DMS53 (cell line): ENCODE measurements at regions not wholly inside any gene's neighbourhood (a gene's known extent, or its start where the extent isn't known, plus 50 kb on each side); places are given as distances from the start of the nearest gene placed in this dataset.
A peak's percentile ranks its signal among the peaks of the same experiment; 100 is the strongest.

ENCODE experiments used
- DNase-seq: peaks from one replicate; lab custom pipeline; 2025; lab: John Stamatoyannopoulos, UW

DNA sequence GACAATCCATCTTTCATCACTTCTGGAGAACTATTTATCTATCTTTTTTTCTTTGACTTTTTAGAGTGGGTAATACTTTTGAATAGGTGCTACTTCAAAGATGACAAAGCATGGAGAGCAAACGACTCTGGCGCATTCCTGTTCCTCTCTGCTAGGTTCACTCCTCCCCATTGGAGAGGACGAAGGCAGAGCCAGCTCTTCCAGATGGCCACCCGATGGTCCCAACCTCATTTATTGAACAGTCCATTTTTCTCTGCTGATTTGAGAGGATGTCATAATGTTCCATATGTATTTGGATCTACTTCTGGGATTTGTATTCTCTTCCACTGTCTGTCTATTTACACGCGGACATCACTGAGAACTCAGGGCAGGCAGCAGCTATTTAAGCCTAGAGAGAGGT is 284.3 kb upstream of the CXCR4 start:
- no peak for DNase-seq

DNA sequence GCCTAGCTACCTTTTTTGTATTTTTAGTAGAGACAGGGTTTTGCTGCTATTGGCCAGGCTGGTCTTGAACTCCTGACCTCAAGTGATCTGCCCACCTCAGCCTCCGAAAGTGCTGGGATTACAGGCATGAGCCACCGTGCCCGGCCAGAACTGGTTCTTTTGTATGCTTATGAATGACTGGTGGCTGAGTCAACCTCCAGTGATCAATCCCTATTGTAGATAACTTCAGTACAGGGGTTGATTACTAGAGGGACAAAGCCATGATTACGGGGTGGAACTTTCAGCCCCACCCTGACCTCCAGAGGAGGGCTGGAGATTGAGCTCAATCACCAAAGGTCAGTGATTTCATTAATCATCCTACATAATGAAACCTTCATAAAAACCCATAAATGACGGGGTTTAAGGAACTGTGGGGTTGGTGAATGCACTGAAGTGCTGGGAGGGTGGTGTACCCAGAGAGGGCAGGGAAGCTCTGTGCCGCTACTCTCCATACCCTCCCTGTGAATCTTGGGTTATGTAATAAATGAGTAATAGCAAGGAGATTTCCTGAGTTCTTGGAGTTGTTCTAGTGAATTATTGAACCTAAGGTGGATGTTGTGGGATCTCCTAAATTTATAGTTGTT is 281.8 kb upstream of the CXCR4 start:
- DNase-seq = no peak

DNA sequence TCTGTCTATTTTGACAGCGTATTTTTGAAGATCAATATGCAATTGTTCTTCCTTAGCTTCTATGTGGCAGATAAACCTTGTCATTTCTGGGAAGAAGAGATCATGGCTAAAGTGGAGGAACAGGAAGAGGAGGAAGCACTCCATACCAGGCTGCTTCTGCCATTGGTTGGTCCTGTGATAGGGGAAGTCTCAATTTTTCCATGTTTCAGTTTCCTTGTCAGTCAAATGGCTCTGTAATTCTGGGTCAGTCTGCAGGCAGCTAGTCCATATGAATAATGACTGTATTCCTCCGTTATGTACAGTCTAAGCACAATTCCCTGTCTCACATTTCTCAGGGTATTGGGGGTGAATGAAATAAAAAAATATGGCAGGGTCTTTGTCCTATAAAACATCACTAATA is 277.6 kb upstream of the CXCR4 start:
- no peak for DNase-seq

DNA sequence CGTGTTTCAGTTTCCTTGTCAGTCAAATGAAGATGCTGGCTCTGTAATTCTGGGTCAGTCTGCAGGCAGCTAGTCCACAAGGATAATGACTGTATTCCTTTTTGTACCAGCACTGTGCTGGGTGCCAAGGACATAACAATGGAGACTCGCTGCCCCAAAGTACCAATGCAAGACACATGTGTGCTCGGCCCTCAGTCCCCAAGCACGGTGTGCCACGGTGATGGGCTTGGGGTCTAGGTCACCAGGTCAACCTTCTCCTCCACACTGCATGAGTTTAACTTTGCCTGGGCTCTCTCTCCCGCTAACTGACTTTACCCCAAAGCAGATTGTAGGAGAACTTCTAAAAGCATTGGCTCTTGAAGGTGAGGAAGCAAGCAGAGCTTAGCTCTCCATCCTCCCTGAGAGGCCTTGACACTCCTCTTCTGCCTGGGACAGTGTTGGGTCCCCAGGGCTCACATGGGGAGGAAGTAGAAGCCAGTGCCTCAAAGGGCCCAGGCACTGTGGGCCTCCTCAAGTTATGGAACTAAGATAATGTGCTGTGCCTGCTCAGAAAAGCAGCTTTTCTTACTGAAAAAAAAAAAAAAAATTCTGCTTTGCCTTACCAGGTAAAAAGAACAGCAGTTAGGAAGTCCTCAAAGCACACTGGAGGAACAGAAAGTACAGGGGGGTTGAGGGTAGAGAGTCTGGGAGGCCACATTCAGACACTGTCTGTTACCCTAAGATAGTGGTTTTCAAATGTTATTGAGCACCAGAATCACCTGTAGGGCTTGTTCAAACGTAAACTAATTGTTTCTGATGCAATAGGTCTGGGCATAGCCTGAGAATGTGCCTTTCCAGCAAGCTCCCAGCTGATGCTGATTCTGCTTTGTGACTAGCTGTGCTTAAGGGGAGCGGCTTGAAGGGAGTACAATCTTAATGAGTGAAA is 276.4 kb upstream of the CXCR4 start:
- DNase-seq = no peak

DNA sequence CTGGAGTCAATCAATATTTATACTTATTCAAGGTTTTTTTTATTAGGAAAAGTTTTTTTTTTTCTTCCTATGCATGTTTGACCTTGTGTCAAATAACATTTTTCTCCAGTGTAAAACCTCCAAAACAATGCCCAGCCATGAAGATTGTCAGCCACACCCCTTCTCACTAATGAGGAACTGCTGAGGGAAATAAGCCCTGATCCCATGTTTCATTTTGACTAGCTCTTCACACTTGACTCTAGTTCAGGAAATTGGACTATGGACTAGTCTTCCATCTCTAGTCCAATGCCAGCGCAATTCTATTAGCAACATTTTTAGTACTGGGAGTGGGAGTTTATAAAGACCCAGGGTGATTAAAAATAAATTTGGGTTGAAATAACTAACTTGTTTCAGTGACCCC is 275.6 kb upstream of the CXCR4 start:
- DNase-seq = no peak

DNA sequence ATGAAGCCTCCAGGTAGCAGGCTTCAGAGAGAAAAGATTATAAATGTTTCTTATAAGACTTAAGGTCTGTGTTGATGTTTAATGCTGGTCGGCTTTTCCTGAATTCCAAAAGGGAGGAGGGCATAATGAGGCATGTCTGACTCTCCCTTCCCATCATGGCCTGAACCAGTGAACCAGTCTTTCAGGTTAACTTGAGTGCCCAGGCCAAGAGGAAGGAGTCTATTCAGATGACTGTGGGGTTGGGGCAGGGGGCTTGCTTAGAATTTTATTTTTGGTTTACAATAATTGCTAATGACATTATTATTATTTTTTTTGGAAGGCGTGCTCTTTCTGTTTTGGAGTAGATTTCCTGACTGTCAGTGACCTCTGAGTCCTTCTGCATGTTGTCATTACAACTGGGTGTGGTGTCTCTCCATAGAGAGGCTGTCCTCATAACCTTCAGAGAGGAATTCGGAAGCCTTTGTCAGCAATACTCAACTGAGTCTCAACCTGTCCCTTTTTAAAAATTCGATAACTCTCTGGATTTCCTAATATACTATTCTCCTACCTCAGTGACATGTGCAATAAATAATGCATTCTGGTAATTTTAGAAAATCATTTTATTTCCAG is 275.1 kb upstream of the CXCR4 start:
- no peak for DNase-seq

DNA sequence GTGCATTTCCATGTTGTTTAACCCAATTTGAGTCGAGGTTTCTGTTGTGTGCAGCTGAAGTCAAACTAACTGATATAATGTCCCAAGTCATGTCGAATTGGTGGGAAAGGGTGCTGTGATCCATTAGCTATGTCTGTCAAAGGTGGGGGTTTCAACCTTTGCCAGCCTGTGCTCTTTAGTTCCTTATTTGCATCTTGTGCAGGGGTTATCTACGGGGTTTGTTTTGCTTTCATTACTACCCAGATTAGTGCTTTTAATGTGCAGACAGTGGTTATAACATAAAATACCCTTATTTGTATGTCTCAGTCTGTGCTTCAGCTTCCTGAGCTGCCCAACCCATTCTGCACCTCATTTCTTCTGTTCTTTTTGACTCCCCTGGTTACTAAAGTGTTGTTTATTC is 271.9 kb upstream of the CXCR4 start:
- DNase-seq = no peak

DNA sequence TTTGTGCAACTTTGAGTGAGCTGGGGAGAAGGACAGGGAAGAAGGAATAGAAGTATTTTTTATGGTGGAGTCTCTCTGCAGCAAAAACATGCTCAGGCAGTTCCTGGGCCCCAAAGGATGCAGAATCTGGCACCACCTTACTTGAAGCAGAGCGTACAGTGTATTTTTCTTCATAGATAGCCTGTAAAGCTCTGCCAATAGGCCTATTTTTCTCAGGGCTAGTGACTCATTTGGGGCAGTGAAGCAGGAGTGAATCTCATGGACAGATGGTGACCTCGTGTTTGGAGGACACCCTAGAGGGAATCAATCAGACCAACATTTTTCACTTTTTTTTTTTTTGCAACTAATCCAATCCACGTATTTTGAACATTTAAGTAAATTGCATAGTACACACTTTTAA is 268.1 kb upstream of the CXCR4 start:
- no peak for DNase-seq

DNA sequence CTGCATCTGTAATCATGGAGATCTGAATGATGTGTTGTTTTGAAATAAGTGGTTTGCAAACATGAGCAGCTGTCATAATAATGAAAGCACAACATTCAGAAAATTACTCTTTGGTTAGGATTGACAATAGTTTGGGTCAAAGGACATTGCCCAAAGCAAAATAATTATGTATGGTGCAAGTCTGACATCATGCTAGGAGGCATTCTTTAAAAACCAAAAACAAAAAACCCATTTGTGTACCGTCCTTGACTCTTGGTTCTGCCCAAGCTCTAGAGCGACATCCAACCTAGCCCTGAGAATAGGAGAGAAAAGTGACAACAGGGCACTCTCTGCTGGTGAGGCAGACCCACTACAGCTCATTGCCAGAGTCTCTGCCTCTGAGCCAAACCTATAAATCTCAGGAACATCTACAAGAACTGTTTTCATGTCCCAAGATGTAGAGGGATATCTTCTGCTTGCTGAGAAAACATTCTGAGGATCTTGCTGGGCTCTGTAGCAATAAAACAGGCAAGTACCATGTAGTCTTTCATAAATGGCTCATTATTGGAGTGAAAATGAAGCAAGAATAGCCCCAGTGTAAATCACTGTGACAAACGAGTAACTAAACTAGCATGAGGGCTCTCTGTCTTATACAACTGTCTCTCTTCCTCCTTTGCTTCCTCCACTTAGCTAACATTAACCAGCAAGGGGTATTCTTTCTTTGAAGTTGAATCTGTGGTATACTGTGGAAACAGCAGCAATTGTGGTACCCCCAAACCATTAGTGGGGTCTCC is 266.8 kb upstream of the CXCR4 start:
- peak; percentile 70 for DNase-seq

DNA sequence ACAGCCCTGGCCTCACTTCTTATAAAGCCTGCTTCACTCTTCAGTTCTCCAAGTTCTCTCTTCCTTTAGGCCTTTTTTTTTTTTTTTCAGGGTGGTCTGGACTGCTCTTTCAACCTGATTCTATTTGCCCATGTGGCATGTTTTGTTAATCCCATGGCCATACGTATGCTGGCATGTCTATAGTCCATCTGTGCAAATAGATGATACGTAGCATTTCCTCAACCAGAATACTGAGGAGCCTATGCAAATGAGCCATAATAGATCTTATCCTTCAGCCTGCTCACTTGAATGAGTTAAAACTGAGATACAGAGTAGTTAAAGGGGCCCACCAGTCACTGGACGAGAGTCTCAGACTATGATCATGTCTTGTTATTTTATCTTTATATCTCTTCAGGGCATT is 265.2 kb upstream of the CXCR4 start:
- DNase-seq = peak; percentile 16

DNA sequence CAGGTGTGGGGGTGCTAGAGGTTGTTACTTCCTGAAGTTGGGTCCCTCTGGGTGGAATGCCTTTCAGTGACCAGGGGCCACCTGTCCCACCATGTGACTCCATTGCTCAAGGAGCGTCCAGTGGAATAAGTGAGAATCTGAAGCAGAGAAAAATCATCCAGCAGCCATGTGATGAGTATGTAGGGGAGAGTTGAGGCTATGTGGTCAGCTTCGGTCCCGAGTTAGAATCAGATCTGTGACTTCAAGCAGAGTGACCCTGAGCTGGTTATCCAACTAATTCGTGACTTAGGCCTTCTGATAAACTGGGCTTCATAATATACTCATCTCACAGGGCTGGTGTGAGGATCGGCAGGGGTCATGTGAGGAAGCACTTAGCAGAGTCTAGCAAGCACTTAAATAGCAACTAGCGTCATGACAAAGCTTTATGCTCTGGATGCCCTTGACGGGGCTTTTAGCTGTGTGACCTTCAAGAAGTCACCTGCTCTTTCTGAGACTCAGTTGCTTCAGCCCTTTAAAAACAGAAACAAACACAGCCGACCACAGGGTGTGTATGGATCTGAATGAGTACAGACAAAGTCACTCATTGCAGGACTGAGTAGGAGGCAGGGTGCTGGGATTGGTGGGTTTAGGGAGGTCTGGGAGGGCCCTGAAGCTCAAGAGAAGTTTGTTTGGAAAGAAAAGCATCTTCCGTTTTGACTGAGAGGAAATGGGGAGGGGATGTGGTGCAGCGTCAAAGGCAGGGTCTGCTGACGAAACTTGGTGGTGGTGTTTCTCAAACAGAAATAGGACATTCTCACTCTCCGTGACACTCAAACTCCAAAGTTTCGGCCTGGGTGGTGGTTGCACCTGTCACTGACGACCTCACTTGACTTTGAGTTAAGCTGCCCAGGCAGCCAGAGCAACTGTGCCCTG is 264.0 kb upstream of the CXCR4 start:
- DNase-seq = no peak

DNA sequence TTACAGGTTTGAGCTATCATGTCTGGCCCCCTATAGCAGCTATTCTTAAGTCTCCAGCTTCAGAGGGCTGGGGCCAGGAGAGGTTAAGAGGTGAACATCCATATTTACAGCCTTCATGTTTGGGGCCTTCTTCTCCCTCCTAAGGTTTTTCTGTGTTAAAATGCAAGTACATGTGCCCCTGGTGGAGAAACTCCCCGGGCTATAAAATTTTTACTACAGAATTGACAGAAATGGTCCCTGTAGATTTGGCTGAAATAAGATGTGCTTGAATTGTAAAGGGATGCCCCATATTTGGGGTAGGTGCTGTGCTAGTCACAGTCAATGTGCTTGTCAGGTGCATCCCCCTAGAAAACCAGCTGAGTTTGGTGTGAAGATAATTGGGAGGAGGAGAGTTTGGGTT is 263.3 kb upstream of the CXCR4 start:
- no peak for DNase-seq

DNA sequence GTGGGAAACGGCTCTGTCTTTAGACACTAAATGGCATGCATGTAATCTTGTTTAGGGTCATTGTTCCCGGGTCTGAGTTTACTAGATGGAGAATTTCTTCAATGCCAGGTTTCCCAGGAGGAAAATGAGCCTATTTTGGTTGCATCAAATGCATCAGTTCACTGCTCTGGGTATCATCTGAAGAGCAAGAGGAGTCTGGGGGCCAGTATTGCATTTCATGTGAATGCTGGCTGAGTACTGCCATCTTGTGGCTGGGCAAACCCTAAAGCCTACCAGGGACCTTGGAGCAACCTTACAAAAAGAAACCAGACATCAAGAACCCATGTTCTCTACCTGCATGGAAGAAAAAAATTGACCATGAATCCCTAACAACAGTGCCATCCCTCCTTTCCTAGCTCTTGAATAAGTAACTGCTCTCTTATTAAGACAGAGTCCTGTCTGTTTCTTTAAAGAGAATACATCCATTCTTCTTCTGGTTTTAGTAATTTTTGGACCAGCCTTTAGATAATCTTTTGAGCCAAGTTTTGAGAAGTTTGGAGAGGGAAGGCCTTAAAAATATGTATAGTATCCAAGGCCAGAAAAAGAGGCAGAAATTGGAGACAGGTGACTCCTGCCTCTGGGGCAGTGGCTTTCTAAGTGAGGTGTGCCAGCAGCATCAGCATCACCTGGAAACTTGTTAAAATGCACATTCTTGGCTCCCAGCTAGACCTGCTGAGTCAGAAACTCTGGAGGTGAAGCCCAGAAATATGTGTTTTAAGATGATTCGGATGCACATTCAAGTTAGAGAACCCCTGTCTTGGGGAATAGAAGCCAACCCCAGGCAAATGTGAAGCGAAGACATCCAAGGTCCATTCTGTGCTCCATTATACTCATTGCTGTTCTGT is 261.0 kb upstream of the CXCR4 start:
- DNase-seq = peak; percentile 59

DNA sequence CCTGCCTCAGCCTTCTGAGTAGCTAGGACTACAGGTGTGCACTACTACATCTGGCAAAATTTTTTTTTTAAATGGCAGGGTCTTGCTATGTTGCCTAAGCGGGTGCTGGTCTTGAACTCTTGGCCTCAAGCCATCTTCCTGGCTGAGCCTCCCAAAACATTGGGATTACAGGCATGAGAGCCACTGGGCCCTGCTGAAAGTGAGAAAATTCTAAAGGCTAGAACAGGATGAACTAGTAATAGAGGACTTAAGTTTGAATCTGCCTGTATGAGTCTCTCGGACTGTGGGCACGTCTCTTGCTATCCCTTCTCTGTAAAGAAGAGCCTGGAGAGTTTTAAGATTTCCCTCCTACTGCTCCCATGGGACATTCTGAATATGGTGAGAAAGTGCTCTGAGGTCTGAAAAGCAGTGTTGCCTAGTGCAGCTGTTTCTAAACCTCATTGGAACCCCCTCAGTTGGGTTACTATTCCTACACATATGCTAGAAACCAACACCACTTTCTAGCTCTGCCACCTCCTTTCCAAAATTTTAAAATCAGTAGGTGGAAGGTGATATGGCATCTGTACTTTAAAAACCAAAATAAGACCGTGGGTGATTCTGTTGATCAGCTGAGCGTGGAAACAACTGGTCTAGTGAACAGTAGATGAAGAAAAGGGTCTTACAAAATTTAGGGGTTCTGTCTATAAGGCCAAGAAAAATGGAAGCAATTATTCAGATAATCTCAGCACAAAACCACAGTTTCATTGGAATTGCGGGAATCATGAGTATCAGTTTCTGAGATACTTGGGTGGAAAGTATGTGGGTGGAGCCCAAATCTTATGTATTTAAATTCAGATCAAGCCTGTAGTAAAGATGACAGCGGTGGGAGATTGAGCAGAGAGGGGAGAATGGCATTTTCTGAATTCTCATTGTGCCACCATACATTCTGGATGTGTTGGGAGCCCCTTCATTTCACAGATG is 259.8 kb upstream of the CXCR4 start:
- no peak for DNase-seq

DNA sequence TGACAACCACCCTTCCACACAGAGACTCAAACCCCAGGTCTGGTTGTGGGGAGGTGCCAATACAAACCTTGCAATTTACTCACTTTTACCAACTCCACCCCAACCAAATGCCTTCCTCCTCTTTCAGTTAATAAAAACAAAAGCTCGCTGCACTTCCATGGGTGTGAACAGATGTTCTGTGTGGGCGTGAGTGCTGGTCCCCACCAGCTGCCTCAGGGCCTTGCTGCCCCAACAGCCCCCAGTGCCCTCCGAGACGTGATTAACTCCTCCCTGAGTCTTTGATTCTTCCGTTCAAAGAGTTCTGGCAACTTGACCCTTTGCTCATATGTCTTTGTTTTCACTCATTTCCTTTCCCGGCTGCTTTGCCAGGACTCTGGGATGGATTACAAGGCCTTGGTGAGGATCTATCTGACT is 258.9 kb upstream of the CXCR4 start:
- no peak for DNase-seq

DNA sequence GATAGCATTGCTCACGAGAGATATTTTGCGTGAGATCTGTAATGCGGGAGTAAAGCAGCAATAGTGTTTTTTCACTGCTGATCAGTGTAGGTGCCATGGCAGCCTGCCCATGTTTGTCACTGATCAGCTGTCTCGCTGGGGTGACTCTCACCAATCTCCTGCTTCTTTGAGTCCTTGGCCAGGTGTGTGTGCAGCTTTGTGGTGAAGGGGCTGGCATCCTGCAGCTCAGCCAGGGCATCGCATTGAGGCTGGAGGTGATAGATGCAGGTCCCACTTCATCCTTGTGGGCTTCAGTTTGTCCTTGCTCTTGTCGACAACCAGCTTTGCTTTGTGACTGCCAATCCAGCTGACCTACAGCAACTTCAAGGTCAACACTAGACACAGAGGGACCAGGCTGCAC is 258.3 kb upstream of the CXCR4 start:
- DNase-seq = no peak

DNA sequence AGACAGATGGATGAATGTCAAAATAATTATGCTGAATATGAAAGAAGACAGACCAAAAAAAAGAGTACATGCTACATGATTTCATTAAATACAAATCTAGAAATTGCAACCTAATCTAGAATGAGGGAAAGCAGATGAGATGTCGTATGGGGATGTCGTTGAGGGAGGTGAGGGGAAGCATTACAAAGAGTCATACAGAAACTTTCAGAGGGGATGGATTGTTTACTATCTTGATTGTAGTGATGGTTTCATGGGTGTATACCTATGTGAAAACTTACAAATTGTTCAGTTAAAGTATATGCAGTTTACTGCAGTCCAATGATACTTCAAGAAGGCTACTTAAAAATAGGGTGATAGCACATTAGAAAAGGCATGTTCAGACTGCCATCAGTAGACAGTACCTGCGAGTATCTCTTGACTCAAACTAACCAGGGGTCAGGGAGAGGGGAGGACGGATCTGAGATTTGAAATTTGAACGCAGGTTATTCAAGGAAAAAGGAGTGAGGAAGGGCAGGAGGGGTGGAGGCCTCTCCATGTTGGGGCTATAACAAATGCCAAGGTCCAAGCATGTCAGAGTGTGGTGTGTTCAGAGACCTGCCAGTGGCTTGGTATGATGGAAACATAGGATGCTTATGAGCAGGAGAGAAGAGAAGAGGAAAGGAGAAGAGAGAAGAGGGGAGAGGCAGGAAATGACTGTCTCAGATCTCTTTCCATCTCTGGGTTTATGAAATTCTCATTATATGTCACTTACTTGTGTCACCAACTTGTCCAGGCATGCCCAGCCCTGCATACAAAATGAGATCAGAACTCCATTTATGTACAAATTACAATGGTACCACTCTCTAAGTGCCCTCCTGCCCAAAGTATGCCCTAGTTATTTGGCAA is 257.3 kb upstream of the CXCR4 start:
- no peak for DNase-seq

DNA sequence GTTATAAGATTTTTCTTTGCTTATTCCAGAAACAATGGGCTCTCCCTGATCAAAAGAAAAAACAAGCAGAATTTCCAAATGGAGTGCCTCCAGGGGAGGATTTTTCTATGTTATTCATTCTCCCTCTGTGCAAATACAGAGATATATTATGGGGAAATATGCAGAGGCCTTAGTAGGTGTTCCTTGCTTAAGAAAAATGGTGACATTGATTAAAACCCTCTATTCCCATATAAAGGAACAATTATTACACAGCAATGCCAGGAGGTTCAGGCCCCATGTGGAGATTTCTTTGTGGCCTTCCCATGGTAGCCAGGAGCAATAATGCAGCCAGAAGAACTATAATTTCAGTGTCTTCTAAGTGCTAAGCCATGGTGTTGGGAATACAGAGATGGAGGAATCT is 255.9 kb upstream of the CXCR4 start:
- DNase-seq = no peak
